Ectodermal cell (in vitro differentiated cells): ENCODE measurements at regions not wholly inside any gene's neighbourhood (a gene's known extent, or its start where the extent isn't known, plus 50 kb on each side); places are given as distances from the start of the nearest gene placed in this dataset.

Experiments used
- H3K27ac ChIP-seq: 2 replicates; pipeline ENCODE4 v1.7.0; 2013; ENCODE audit warnings: mild to moderate bottlenecking, low read depth, low read length; ENCODE audit not compliant: insufficient read depth, poor library complexity, severe bottlenecking
- H3K27me3 ChIP-seq: 2 replicates; pipeline ENCODE4 v1.7.0; 2013; ENCODE audit warnings: mild to moderate bottlenecking, low read length; ENCODE audit not compliant: insufficient read depth, control insufficient read depth, poor library complexity, severe bottlenecking
- H3K36me3 ChIP-seq: one replicate; pipeline ENCODE4 v1.7.0; 2013; ENCODE audit warnings: low read length; ENCODE audit not compliant: control insufficient read depth, insufficient read depth
- H3K4me1 ChIP-seq: one replicate; pipeline ENCODE4 v1.7.0; 2013; ENCODE audit warnings: low read length; ENCODE audit not compliant: control insufficient read depth, insufficient read depth
- H3K4me3 ChIP-seq: 2 replicates; pipeline ENCODE4 v1.7.0; 2013; ENCODE audit warnings: low read depth, low read length, control low read depth; ENCODE audit not compliant: insufficient read depth
- H3K9me3 ChIP-seq: 2 replicates; pipeline ENCODE4 v1.7.0; 2013; ENCODE audit warnings: mild to moderate bottlenecking, low read length, moderate library complexity; ENCODE audit not compliant: control insufficient read depth
- WGBS, 2 experiments: methylation state at CpG; one replicate each; pipeline ENCODE4 v1.1.7; 2013; ENCODE audit warnings: missing lambda C conversion rate in 2 of 2; 5-methylcytosine and 5-hydroxymethylcytosine counted together

DNA sequence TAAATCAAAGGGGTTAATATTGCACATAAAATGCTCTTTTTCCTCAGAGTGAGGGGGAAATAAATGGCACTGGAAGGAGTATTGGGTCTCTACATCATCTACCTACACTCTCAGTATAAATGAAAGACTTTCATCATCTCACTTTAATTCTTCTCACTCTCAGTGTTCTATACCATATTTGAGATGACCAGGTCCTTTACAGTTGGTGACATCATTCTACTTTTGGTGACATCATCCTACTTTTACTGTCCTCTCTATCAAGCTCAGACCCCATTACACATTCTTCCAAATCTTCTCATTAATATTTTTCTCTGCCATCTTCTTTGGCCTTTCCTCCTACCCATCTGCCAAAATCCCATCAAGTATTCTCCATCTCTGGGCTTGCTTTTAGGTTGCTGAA, 74.6 kb upstream of the TMEM106B start:
- H3K27ac ChIP-seq: no peak overlapping the region

GRCh38 chr7:12137283-12137682, 73.8 kb upstream of the TMEM106B start:
- H3K27ac ChIP-seq: no peak overlapping the region
- H3K36me3 ChIP-seq: no peaks in the 10 kb centered on the region
- H3K4me3 ChIP-seq: no peak overlapping the region
- no peaks in the 10 kb centered on the region for H3K27me3 ChIP-seq
- no peaks in the 10 kb centered on the region for H3K4me1 ChIP-seq
- 0% methylated on average over 1 of the region's 1 CpG; no CpG with 5 or more reads in 1 of the 2 experiments for WGBS, 2 experiments
- H3K9me3 ChIP-seq: no peaks in the 10 kb centered on the region

More for the DNA sequence above, 74.6 kb upstream of the TMEM106B start:
- Histone ChIP-seq H3K4me3 (no peak overlapping the region), H3K4me1 (no peaks in the 10 kb centered on the region), H3K9me3 (no peaks in the 10 kb centered on the region), H3K36me3 (no peaks in the 10 kb centered on the region), H3K27me3 (no peaks in the 10 kb centered on the region)

- H3K27ac ChIP-seq: no peak overlapping the region
- WGBS, 2 experiments: 86 to 93% methylated on average over 4 of the region's 4 CpGs
Measured at GRCh38 chr7:12138421-12138820, 72.7 kb upstream of the TMEM106B start.

GRCh38 chr7:12139416-12139815, 71.7 kb upstream of the TMEM106B start:
- Histone ChIP-seq H3K4me3 (no peak overlapping the region), H3K27ac (no peak overlapping the region), H3K9me3 (no peaks in the 10 kb centered on the region), H3K27me3 (no peaks in the 10 kb centered on the region), H3K4me1 (no peaks in the 10 kb centered on the region), H3K36me3 (no peaks in the 10 kb centered on the region)
- WGBS, 2 experiments: 92% methylated on average over 5 to 6 of the region's 6 CpGs

More at GRCh38 chr7:12138421-12138820, 72.7 kb upstream of the TMEM106B start:
- Histone ChIP-seq H3K4me3 (no peak overlapping the region), H3K9me3 (no peaks in the 10 kb centered on the region), H3K27me3 (no peaks in the 10 kb centered on the region), H3K36me3 (no peaks in the 10 kb centered on the region), H3K4me1 (no peaks in the 10 kb centered on the region)

GRCh38 chr7:12146813-12147212, 64.3 kb upstream of the TMEM106B start:
- no peaks in the 10 kb centered on the region for H3K9me3 ChIP-seq
- no peak overlapping the region for H3K27ac ChIP-seq
- H3K27me3 ChIP-seq: no peaks in the 10 kb centered on the region
- H3K4me3 ChIP-seq: no peak overlapping the region
- 79 to 84% methylated on average over 2 of the region's 2 CpGs for WGBS, 2 experiments
- H3K36me3 ChIP-seq: no peaks in the 10 kb centered on the region
- no peaks in the 10 kb centered on the region for H3K4me1 ChIP-seq

DNA sequence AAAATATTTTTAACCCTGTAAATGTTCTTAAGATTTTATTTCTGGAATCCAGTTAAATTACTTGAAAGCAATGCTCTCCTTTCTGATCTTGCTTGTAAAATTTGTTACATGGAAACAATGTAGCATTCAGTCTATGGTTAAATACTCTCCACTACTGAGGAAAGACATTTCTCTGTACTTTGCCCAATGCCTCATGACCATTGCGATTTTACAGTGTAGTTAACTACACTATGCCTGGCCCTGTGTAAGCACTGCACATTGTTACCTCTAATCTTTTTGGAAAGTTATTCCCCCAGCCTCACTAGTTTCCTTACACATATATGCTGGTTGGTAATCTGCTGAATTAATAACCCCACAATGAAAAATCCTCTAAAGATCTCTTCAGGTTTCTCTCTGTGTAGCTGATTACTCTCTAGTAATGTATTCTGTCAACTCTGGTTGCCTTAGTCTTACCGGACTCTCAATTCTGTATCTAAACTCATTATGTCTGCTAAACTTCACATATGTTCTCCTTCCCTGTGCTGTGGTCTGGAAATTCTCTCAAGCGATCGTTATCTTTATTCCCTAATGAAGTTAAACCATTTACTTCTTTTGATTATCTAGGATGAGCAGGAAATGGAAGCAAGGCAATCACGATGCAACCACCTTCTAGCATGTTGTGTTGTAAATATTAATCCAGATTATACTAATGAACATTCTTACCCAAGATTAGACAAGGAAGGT, 58.7 kb upstream of the TMEM106B start:
- H3K36me3 ChIP-seq: no peaks in the 10 kb centered on the region

GRCh38 chr7:12154119-12154518, 57.0 kb upstream of the TMEM106B start:
- no peaks in the 10 kb centered on the region for H3K27me3 ChIP-seq
- no peak overlapping the region for H3K4me3 ChIP-seq
- H3K4me1 ChIP-seq: no peaks in the 10 kb centered on the region
- 100% methylated on average over 1 of the region's 1 CpG; no CpG with 5 or more reads in 1 of the 2 experiments for WGBS, 2 experiments
- H3K36me3 ChIP-seq: no peaks in the 10 kb centered on the region
- no peak overlapping the region for H3K27ac ChIP-seq
- no peaks in the 10 kb centered on the region for H3K9me3 ChIP-seq

More for the DNA sequence above, 58.7 kb upstream of the TMEM106B start:
- Histone ChIP-seq H3K4me3 (no peak overlapping the region), H3K4me1 (no peaks in the 10 kb centered on the region), H3K27me3 (no peaks in the 10 kb centered on the region), H3K9me3 (no peaks in the 10 kb centered on the region), H3K27ac (no peak overlapping the region)
- 89 to 96% methylated on average over 2 to 5 of the region's 5 CpGs for WGBS, 2 experiments

GRCh38 chr7:12157517-12157916, 53.6 kb upstream of the TMEM106B start:
- Histone ChIP-seq H3K4me3 (no peak overlapping the region), H3K9me3 (no peaks in the 10 kb centered on the region)
- WGBS, 2 experiments: 0% methylated on average over 1 of the region's 1 CpG

GRCh38 chr7:12158334-12159060, 52.6 kb upstream of the TMEM106B start:
- Histone ChIP-seq H3K27me3 (no peaks in the 10 kb centered on the region), H3K36me3 (no peaks in the 10 kb centered on the region), H3K4me3 (no peak overlapping the region), H3K9me3 (no peaks in the 10 kb centered on the region), H3K4me1 (no peaks in the 10 kb centered on the region), H3K27ac (no peak overlapping the region)
- 91% methylated on average over 4 of the region's 6 CpGs; no CpG with 5 or more reads in 1 of the 2 experiments for WGBS, 2 experiments

More at GRCh38 chr7:12157517-12157916, 53.6 kb upstream of the TMEM106B start:
- Histone ChIP-seq H3K27me3 (no peaks in the 10 kb centered on the region), H3K4me1 (no peaks in the 10 kb centered on the region), H3K36me3 (no peaks in the 10 kb centered on the region), H3K27ac (no peak overlapping the region)

- Histone ChIP-seq H3K9me3 (no peaks in the 10 kb centered on the region), H3K27ac (no peak overlapping the region), H3K27me3 (no peaks in the 10 kb centered on the region), H3K4me3 (no peak overlapping the region), H3K4me1 (no peaks in the 10 kb centered on the region), H3K36me3 (no peaks in the 10 kb centered on the region)
- WGBS, 2 experiments: 23 to 67% methylated on average over 1 to 2 of the region's 2 CpGs
Measured at GRCh38 chr7:12161146-12161545, 49.9 kb upstream of the TMEM106B start.
